Superior temporal gyrus (tissue), 1 donor: ENCODE measurements at regions not wholly inside any gene's neighbourhood (a gene's known extent, or its start where the extent isn't known, plus 50 kb on each side); places are given as distances from the start of the nearest gene placed in this dataset.
"Not testable (repeated sequence)": the region's sequence is repeated elsewhere in the genome, so short reads cannot be mapped to it uniquely, and the experiment has no call there.

Experiments
- DNase-seq: peaks from one replicate; pipeline ENCODE4 v3.0.0-alpha.2; 2016; ENCODE audit errors: extremely low spot score

DNA sequence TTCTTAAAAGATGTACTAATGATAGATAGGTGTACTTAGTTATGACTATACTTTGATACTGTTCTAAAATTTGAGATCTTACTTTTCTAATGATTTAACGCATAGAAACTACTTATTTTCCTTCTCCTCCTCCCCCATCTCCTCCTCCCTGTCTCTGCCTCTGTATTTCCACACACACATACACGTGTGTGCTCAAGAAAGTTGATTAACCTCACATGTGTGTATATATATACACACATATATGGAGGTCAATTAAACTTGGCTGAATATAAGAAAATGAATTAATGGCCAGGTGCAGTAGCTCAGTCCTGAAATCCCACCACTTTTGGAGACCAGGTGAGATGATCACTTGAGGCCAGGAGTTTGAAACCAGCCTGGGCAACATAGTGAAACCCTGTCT, 362.7 kb upstream of the SYT1 start:
- DNase-seq = no peak

DNA sequence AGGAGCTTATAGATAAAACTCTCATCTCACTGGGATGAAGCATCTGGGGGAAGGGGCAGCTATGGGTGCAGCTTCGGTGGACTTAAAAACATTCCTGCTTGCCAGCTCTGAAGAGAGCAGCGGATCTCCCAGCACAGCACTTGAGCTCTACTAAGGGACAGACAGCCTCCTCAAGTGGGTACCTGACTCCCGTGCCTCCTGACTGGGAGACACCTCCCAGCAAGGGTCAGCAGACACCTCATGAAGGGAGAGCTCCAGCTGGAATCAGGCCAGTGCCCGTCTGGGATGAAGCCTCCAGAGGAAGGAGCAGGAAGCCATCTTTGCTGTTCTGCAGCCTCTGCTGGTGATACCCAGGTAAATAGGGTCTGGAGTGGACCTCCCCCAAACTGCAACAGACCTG, 345.2 kb upstream of the SYT1 start:
- no peak for DNase-seq

DNA sequence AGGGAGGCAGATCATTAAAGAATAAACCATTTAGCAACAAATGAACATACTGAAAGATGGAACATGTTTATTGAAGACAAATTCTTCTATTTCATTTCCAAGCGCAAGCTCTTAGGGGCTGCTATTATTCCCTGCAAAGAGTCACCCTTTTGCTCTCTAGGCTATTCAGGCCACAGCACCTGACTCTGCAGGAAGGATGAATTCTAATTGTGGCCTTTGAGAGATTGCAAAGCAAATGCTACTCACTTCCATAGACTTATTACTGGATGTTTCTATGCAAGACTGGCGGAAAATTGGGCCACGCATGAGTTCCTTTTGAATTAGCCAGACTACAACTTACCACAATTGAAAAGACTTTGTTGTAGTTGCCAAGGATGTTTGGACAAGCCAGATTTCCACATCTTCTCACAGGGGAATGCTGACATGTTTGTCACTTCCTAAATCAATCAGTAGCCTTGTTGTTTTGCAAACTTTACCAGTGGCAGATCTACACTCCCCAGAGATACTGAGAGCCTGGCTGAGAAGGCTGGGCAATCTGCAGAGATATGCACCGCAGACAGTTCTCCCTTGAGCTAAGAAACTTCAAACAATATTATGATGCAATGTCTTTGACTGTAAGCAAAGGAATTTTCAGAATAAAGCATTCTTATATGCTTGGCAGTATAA, 334.3 kb upstream of the SYT1 start:
- DNase-seq = no peak

DNA sequence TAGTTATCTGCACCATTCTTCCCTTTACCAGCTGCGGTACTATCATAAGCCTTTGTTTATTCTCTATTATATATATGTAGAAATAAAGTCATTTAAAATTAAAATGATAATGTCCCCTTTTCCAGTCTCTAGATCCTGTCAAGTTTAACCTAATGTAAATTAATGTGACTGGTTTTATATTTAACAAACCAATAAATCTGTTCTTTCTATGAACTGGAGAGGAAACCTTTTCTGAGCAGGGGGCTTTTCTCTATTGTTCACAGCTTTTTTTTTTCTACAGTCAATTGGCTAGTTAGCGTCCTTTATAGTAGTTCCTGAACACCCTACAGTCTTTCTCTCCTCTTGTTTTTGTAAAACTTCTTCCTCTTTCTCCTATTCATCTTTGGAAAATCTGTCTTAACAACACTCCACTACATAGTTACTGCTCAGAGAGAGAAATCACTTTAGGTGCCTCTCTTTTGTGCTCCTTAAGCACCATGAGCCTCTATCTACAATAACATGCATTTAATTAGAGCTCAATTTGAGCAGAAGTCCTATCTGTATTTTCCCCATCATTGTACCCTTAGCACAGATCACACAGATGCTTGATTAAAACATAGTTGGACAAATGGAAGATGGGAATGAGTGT, 332.6 kb upstream of the SYT1 start:
- no peak for DNase-seq

DNA sequence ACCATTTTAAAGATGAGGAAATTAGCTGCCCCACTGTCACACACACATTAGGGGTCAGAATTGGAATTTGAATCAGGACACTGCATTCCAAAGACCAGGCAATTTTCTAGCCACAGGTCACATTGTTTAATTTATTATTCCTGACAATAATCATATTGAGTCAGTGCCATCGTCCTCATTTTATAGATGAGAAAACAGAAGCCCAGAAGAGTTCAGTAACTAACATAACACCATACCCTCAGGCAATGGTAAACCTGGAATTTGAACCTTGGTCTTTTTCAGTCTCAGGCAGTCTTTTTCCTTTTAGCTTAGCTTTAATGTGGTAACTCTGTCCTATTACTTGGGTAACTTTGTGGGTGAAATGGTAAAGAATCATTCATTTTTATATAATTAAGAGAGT, 330.3 kb upstream of the SYT1 start:
- no peak for DNase-seq

DNA sequence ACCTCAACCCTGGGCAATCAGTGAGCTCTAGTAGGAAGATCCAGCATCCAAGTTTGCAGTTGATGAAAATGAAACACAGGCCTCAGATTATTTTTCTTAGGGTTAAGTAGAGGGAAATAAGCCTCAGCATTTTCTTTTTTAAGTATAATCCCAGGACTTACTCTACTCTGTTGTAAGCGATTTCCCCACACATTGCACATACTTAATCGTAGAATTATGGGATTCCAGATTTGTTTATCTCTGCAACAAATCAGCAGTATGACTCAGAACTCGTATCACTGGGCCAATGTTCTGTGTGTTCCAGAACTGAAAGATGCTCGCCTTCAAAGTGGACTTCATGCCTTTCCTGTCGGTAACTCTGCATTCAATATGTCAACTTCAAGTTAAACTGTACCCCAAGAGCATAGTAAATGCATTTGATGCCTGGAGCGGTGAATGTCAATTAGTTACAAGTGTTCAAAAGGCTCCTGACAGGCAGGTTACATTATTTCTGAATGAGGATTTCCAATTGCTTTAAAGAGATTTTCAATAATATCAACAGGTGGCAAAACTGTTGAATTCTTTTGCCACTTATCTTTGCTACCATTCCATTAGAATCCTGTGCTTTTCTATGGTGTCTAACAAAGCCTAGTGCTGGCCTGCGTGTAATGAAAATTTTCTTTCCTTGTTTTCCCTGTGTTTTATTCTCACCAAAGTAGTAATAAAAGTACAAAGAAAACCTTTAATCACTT, 323.8 kb upstream of the SYT1 start:
- no peak for DNase-seq

DNA sequence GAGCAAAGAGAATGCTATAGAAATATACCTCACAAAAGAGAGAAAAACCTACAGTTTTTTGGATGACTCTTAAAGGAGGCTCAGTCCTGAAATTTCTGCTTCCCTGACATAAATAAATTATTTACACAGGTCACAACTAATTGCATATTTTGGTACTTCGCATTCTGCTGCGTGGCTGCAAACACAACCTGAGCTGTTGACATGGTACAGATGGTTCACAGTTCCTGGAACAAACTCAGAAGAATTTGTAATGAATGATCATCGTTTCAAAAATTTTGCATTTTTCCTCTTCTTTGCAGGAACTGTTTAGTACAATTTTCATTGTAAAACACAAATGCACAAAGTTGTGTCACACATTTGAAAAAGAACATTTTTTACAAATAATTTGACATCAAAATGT, 313.7 kb upstream of the SYT1 start:
- DNase-seq = no peak

DNA sequence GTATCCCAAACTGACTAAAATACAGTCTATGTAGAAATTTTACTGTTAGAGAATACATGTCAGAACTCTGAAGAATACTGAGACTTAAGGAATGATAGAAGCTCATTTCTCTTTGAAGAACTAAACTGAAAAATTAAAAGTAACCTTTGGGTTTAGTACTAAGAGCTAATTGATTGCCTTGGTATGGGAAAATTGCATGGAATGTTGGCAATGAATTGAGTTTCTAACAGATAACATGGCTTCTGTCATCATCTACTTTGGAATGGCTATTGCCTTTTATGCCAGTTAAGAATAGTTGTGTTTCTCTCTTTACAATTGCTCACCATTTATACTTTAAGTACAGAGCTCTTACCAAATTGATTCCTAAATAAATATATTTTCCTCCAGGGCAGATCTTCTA, 308.8 kb upstream of the SYT1 start:
- DNase-seq = no peak

DNA sequence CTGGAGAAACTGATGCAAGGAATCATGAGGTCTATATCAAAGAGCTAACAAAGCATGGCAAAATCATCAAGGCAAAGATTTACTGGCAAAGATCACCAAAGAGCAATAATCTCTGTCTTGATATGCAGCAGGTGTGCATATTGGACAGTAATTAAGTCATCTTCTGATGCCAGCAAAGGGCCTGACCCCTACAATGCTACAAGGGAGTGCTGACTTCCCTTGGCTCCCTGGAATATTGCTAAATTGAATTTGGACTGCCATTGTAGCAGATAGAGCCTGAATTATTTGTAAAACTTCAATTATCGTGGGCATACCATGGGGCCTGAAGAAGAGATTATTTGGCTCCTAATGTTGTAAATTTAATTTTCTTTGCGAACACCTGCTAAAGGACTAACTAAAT, 307.9 kb upstream of the SYT1 start:
- DNase-seq = no peak

DNA sequence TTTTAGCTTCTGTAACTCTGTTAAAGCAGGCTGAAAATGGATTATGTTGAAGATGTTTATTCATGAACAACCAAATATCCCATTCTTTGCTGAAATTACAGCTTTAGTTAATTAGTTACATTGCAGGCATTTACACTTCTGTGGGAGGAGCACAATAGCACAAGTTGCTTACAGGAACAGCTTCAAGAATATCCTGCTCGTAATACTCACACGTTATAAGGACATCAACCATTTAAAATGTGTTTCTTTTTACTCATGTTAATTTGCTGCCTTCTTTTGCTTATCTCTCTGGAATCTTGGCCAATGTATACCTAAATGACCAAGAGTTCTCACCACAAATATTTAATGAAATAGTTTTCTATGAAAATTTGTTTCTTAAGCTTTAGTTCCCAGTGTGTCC, 305.2 kb upstream of the SYT1 start:
- DNase-seq = peak; percentile 47

DNA sequence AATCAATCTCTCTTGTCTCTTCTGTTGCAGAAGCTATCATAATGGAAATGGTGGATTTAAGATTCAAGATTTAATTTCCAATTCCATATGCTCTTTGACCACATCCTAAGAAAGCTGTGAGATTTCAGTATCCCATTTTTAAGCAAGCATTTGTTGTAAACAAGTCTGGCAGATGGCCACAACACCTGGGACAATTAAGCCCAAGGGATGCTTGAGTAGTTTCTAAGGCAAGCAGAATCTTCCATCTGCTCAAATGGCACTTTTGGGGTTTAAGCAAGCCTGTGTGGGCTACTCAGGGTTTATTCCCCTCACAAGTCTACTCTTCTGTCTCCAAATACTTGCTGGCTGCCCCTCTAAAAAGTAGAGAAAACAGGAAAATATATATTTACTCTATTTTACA, 304.7 kb upstream of the SYT1 start:
- no peak for DNase-seq

DNA sequence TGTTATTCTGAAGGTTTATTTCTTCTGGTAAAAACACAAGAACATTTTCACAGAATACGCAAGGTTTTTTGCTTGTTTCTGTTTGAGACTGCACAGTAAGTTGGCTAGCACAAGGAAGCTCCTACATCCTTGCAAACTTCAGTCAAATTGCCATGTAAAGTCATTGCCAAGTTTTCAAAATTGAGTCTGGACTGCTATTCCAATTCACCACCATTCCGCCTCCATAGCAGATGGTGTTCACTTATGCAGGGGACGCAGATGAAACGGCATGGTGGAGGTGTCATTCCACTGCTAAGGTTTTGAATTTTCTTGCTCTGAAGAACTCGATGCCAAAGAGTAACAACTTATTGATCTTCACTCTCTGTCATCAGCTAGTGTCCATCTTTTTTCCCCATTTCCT, 303.9 kb upstream of the SYT1 start:
- peak; percentile 71 for DNase-seq

DNA sequence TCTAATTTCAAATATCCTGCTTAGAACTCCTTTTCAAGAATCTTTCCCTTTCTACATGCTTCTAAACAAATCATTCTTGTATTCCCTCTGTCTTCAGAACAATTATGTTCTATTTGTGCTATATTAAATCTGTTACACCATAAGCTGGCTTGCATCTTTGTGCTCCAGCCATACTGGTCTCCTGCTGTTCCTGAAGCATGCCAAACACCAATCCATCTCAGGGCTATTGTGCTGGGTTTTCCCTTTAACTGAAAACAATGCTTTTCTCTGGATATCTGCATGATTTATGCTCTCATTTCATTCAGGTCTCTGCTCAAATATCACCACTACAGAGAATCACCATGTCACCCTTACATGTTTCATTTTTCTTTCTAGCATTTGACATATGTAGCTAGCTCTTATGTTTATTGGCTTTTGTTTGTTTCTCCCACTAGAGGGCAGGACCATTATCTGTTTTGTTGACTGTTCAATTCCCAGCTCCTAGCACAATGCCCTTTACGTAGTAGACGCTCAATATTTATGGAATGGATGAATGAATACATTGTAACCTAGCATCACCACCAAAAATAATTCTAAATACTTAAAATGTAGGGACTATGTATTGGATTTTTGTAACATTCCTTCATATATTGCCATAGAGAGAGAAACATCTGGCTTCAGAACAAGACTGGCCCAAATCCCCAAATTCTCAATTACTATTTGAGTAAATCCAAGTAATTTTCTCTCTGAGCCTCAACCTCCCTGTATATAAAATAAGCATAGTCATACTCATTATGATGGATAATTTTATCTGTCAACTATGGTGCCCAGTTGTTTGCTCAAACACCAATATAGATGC, 302.0 kb upstream of the SYT1 start:
- DNase-seq = peak; percentile 39

DNA sequence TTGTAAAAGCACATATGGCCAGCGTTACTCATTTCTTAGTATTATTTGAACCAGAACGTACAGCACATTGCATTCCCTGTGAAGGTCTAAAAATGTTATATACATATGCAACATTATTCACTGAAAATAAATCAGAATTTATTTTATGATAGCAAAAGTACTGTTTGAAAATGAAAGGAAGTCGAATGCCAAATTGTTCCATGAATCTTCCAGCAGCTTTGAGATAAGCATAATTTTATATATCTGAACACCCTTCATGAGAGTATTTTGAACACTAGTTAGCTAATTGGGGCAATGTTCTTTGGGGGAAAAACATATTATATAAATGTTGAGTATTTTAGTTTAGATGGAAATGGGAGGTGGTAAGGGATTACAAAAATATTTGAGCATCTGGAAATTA, 300.7 kb upstream of the SYT1 start:
- peak; percentile 64 for DNase-seq

DNA sequence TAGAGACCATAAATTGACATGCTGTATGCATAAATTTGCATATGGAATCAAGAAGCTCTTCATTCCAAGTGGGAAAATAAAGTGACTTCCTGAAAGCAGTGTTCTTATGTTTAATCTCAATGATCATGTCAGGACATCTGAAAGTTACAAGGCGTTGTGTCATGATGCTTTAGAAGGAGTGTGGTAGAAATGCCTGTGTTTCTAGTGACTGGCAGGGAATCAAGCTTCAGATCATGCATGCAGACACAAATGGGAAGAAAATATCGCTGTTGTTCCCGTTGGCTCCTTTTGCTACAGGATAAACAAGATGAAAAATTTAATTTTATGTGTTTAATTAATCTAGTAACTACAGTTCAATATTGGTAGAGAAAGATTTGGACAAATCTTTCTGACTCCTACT, 298.1 kb upstream of the SYT1 start:
- no peak for DNase-seq

DNA sequence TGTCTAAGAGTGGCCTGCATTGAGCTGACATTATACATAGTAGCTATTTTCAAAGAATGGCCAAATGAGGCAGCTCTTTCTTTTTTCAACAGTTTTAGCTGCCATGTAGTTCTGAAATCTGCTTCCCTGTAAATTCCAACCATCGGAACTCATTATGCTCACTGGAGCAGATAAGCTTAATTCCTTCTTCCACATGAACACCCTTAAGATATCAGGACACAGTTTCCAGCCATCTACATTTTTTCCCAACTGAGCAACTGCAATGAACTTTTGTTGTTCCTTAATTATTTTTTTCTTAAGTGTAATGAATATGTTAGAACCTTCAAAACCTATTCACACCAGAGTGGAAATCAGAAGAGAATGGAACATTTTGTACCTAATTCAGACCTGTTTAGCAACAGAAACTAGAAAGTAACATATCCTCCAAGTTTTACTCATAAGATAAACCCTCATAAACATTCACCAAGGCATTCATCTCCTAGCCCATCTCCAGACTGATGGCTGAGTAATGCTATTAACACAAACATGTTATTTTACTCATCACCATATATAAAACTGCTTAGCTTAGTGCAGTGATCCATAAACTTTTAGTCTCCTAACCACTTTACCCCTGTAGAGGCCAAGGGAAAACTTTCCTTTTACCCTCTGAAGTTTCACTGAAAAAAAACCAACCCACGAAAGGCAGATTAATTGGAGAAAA, 296.1 kb upstream of the SYT1 start:
- DNase-seq = no peak

DNA sequence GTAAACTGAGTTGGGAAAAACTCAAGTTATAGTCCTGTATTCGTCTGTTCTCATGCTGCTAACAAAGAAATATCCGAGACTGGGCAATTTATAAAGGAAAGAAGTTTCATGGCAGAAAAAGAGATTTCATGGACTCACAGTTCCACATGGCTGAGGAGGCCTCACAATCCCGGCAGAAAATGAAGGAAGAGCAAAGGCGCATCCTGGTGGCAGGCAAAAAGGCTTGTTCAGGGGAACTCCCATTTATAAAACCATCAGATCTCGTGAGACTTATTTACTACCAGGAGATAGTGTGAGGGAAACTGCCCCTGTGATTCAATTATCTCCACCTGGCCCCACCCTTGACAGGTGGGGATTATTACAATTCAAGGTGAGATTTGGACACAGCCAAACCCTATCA, 292.6 kb upstream of the SYT1 start:
- no peak for DNase-seq

DNA sequence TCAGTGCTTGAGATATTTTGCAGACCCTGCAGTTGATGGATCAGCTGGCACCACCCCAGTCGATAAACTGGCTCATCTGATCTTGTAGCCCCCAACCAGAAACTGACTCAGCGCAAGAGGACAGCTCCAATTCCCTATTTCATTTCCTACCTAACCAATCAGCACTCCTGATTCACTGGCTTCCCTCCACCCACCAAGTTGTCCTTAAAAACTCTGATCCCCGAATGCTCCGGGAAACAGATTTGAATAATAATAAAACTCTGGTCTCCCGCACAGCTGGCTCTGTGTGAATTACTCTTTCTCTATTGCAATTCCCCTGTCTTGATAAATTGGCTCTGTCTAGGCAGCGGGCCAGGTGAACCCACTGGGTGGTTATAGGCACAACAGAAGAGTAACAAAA, 289.4 kb upstream of the SYT1 start:
- DNase-seq = not testable (repeated sequence)

DNA sequence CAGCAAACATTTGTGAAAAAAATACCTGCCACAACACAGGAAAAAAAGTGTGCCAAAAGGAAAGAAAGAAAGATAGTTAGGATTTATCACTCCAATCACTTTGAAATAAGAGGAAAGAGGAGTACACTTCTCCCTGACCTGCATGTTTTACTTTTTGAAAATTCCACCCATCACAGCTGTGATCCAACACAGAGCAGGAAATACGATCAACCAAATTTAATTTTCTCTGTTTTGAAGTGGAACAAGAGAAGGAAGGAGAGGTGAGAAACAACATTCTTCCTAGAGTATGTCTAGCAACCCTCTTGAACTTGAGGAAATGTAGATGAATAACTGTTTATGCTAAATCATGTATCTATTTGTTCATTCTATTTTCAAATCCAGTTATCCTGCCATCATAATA, 284.7 kb upstream of the SYT1 start:
- DNase-seq = no peak

DNA sequence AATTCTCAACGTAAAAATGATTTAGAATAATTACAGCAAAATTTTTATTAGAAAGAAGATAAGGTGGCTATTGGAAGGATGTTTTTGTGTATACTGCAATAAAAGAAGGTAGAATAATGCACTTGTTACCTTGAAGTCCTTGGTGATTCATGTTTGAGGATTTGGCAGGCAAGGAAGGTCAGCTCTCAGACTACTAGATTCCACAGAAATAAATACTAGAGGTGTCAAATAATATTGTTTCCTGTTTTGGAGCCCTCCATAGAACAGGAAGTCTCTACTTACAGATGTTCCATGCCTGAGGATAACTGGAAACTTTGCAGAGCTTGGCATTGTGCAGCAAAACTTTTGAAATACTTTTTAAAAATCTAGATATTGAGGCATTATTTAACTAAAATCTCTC, 284.3 kb upstream of the SYT1 start:
- DNase-seq = no peak

DNA sequence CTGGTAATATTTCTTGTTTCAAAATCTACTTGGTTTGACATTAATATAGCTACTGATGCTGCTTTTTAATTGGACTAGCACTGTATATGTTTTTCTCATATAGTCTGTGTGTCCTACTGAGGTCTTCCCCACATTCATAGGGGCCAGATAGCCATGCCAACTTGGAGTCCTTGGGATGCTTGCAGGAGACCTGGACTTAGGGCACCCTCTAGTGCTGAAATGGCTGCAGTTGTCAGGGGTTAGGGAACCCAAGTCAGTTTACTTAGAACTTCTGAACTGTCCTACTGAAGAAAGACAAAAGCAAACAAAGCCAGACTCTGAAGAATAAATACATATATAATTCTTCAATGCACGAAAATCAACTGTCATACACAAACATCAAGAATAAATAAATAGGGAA, 279.9 kb upstream of the SYT1 start:
- no peak for DNase-seq

DNA sequence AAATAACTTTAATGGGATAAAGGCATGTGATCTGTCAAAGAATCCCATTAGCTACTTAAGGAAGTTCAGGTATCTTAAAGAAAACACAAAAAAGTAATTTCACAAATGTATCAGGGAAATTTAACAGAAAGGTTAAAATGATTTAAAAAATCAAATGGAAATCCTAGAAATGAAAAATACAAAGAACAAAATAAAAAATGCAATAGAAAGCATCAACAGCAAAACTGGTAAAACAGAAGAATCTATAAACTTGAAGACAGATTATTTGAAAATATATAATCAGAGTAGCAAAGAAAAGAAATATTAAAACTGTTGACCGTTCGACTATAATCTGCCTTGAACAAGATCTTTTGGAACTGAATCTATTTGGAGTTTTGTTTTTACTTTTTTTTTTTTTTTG, 279.4 kb upstream of the SYT1 start:
- no peak for DNase-seq
